ENCODE measurements at regions not wholly inside any gene's neighbourhood (a gene's known extent, or its start where the extent isn't known, plus 50 kb on each side); places are given as distances from the start of the nearest gene placed in this dataset.

- DNase-seq (ENCODE audit: low read depth), result no peak
Measured at GRCh38 chr9:80235752-80236151, 664.0 kb downstream of the TLE4 start.

GRCh38 chr9:80233906-80234305 is 662.1 kb downstream of the TLE4 start:
- no peak for DNase-seq (ENCODE audit: low read depth)

GRCh38 chr9:80233102-80233843 is 661.5 kb downstream of the TLE4 start:
- no peak for DNase-seq (ENCODE audit: low read depth)

- no peak for DNase-seq (ENCODE audit: low read depth)
Measured at GRCh38 chr9:80231318-80232236, 659.8 kb downstream of the TLE4 start.

GRCh38 chr9:80223897-80224296 is 652.1 kb downstream of the TLE4 start:
- no peak for DNase-seq (ENCODE audit: low read depth)

- no peak for DNase-seq (ENCODE audit: low read depth)
Measured at GRCh38 chr9:80222466-80223169, 650.9 kb downstream of the TLE4 start.

GRCh38 chr9:80218328-80218727 is 646.6 kb downstream of the TLE4 start:
- DNase-seq (ENCODE audit: low read depth), result no peak

GRCh38 chr9:80213613-80214012 is 641.8 kb downstream of the TLE4 start:
- no peak for DNase-seq (ENCODE audit: low read depth)

GRCh38 chr9:80208696-80209095 is 636.9 kb downstream of the TLE4 start:
- no peak for DNase-seq (ENCODE audit: low read depth)

GRCh38 chr9:80204054-80204453 is 632.3 kb downstream of the TLE4 start:
- DNase-seq (ENCODE audit: low read depth), result no peak

GRCh38 chr9:80197661-80198060 is 625.9 kb downstream of the TLE4 start:
- DNase-seq (ENCODE audit: low read depth), result no peak

- DNase-seq (ENCODE audit: low read depth), result no peak
Measured at GRCh38 chr9:80191108-80191507, 619.3 kb downstream of the TLE4 start.

GRCh38 chr9:80188579-80188978 is 616.8 kb downstream of the TLE4 start:
- no peak for DNase-seq (ENCODE audit: low read depth)

- no peak for DNase-seq (ENCODE audit: low read depth)
Measured at GRCh38 chr9:80185112-80185738, 613.5 kb downstream of the TLE4 start.

- DNase-seq (ENCODE audit: low read depth), result no peak
Measured at GRCh38 chr9:80177949-80178480, 606.2 kb downstream of the TLE4 start.

GRCh38 chr9:80175286-80176150 is 603.8 kb downstream of the TLE4 start:
- DNase-seq (ENCODE audit: low read depth), result no peak

GRCh38 chr9:80163889-80164288 is 592.1 kb downstream of the TLE4 start:
- DNase-seq (ENCODE audit: low read depth), result no peak

- no peak for DNase-seq (ENCODE audit: low read depth)
Measured at GRCh38 chr9:80158554-80159170, 586.9 kb downstream of the TLE4 start.

GRCh38 chr9:80158131-80158530 is 586.4 kb downstream of the TLE4 start:
- no peak for DNase-seq (ENCODE audit: low read depth)

- DNase-seq (ENCODE audit: low read depth), result no peak
Measured at GRCh38 chr9:80157561-80157983, 585.8 kb downstream of the TLE4 start.

Data from forelimb muscle (tissue), 1 donor.